GM12801 (cell line): ENCODE measurements at regions not wholly inside any gene's neighbourhood (a gene's known extent, or its start where the extent isn't known, plus 50 kb on each side); places are given as distances from the start of the nearest gene placed in this dataset.

ENCODE experiments used
- CTCF ChIP-seq: IDR thresholded peaks from one replicate; pipeline ENCODE4 v1.5.1; 2011; ENCODE audit warnings: control low read depth; ENCODE audit not compliant: insufficient read length; ENCODE audit errors: extremely low read depth

GRCh38 chr1:98045767-98046641 lies 125.2 kb upstream of the DPYD start:
- no peak for TF ChIP-seq CTCF

GRCh38 chr1:98045211-98045766 lies 124.5 kb upstream of the DPYD start:
- no peak for TF ChIP-seq CTCF

GRCh38 chr1:98044766-98045165 lies 123.9 kb upstream of the DPYD start:
- TF ChIP-seq CTCF: no peak

DNA sequence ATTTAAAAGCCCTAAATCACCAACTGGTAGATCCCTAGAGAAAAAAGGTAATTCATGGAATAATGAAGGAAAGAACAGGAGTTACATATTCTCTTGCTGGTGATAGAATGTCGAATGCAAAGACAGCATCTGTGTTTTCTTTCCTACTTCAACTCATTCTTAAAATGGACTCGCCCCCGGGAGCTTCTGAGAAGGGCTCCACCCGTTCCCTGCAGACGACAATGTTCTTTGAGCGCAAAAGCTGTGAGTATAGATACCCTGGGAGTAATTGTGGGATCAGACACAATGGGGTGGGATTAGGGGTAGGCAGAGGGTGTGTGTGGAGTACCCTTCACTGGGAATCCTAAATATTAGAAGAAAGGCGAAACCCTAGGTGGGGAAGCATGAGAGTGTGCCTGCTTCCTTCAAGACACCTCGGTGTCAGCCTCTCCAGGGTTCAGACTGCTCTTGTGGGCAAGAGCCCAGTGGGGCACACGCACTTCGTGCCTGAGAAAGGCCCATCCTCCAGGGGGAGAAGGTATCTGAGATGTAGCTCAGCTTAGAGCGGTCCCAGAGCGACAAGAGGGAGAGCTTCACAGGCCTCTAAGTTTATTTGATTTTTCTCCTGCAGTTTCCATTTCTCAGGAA lies 123.3 kb upstream of the DPYD start:
- no peak for TF ChIP-seq CTCF

DNA sequence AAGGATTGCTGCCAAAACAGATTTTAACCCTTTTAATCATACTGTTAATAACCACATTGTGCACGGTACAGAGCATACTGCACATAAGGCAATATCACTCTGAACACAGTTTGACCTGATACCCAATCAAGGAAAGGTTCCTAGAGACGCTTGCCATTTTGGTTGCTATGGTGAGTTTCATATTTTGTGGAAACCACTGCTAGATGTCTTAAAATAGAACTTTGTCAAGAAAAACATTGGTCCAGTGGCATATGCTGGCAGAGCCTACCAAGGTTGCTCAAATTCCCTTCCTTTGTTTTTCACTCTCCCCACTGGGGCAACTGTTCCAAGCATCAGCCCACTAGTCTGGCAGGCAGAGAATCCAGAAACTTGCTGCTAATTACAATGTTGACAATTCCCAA lies 114.8 kb upstream of the DPYD start:
- TF ChIP-seq CTCF: no peak

- TF ChIP-seq CTCF: no peak
Observed at GRCh38 chr1:98034505-98034904, 113.7 kb upstream of the DPYD start.

- no peak for TF ChIP-seq CTCF
Observed at GRCh38 chr1:98032958-98033357, 112.1 kb upstream of the DPYD start.
